ENCODE measurements at regions not wholly inside any gene's neighbourhood (a gene's known extent, or its start where the extent isn't known, plus 50 kb on each side); places are given as distances from the start of the nearest gene placed in this dataset.

DNA sequence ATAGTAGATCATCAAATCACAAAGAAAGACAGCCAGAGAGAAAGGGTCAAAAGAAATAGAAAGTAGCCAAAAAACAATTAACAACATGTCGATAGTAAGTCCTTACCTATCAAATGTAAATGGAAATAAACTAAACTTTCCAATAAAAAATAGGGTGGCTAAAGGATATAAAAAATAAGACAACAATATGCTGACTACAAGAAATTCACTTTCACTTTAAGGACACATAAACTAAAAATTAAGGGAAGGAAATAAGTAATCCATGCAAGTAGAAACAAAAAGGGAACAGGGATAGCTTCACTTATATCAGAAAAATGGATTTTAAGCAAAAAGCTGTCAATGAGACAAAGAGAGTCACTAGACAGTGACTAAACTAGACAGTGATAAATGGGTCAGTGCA lies 903.9 kb upstream of the ZEB2 start:
- TF ChIP-seq, protein P1, sequence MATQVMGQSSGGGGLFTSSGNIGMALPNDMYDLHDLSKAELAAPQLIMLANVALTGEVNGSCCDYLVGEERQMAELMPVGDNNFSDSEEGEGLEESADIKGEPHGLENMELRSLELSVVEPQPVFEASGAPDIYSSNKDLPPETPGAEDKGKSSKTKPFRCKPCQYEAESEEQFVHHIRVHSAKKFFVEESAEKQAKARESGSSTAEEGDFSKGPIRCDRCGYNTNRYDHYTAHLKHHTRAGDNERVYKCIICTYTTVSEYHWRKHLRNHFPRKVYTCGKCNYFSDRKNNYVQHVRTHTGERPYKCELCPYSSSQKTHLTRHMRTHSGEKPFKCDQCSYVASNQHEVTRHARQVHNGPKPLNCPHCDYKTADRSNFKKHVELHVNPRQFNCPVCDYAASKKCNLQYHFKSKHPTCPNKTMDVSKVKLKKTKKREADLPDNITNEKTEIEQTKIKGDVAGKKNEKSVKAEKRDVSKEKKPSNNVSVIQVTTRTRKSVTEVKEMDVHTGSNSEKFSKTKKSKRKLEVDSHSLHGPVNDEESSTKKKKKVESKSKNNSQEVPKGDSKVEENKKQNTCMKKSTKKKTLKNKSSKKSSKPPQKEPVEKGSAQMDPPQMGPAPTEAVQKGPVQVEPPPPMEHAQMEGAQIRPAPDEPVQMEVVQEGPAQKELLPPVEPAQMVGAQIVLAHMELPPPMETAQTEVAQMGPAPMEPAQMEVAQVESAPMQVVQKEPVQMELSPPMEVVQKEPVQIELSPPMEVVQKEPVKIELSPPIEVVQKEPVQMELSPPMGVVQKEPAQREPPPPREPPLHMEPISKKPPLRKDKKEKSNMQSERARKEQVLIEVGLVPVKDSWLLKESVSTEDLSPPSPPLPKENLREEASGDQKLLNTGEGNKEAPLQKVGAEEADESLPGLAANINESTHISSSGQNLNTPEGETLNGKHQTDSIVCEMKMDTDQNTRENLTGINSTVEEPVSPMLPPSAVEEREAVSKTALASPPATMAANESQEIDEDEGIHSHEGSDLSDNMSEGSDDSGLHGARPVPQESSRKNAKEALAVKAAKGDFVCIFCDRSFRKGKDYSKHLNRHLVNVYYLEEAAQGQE (IDR thresholded peaks at IDR 0.05; ENCODE audit: low read depth) = no peak
- TF ChIP-seq POLR2A (IDR thresholded peaks at IDR 0.05; ENCODE audit: borderline replicate concordance, extremely low read depth, insufficient read depth, insufficient read length) (no peak), EZH2 (IDR thresholded peaks at IDR 0.05) (no peak), SP1 (IDR thresholded peaks at IDR 0.05; ENCODE audit: low read depth) (no peak), EGR1 (IDR thresholded peaks at IDR 0.05; ENCODE audit: low read depth) (no peak), CEBPB (IDR thresholded peaks at IDR 0.05; ENCODE audit: low read depth) (no peak), YY1 (IDR thresholded peaks at IDR 0.05; ENCODE audit: extremely low read depth, insufficient replicate concordance, low read depth, low read length) (no peak), POLR2AphosphoS5 (IDR thresholded peaks at IDR 0.05; ENCODE audit: low read depth, low read length) (no peak)
- TF ChIP-seq, protein P2, sequence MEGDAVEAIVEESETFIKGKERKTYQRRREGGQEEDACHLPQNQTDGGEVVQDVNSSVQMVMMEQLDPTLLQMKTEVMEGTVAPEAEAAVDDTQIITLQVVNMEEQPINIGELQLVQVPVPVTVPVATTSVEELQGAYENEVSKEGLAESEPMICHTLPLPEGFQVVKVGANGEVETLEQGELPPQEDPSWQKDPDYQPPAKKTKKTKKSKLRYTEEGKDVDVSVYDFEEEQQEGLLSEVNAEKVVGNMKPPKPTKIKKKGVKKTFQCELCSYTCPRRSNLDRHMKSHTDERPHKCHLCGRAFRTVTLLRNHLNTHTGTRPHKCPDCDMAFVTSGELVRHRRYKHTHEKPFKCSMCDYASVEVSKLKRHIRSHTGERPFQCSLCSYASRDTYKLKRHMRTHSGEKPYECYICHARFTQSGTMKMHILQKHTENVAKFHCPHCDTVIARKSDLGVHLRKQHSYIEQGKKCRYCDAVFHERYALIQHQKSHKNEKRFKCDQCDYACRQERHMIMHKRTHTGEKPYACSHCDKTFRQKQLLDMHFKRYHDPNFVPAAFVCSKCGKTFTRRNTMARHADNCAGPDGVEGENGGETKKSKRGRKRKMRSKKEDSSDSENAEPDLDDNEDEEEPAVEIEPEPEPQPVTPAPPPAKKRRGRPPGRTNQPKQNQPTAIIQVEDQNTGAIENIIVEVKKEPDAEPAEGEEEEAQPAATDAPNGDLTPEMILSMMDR (IDR thresholded peaks at IDR 0.05 in 2 of 3, conservative IDR thresholded peaks at IDR 0.05 in 1 of 3; ENCODE audit: borderline replicate concordance in 1 of 3, insufficient read depth in 1 of 3, low read depth in 2 of 3, low read length in 2 of 3) = no peak
